ENCODE measurements at regions not wholly inside any gene's neighbourhood (a gene's known extent, or its start where the extent isn't known, plus 50 kb on each side); places are given as distances from the start of the nearest gene placed in this dataset.
A peak's percentile ranks its signal among the peaks of the same experiment; 100 is the strongest.
"Not testable (repeated sequence)": the region's sequence is repeated elsewhere in the genome, so short reads cannot be mapped to it uniquely, and the experiment has no call there.

- DNase-seq: no peak
Observed at GRCh38 chr1:79781261-79781660, 774.7 kb upstream of the ADGRL4 start.

DNA sequence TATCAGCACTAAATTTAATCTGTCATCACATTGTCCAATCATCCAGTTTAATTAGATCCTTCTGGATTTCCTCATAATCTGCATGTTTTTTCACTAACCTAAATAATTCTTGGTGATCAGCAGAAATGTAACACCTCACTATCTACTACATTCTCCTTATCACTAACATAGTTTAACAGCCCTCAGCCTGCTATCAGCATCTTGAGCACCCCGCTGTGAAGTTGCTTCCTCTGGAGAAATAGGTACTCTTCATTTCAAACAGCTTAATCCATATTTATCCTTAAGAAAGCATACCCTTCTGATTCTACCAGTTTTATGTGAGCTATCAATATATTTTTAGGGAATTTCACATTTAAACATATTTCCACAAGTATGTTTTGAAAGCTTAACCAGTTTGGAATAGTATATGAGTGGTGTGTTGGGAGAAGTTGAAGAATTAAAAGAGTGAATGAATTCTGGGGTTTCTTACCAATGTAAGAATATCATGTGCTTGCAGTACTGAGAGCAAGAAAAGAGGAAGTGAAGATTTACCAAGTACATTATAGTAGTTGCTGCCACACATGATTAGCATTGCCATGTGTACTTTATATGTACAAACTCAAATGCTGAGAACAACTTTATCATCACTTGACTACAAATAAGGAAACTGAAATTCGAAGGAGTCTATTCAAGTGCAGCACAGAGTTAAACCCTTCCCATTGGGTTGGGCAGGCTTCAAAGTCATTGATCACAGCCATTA, 771.1 kb upstream of the ADGRL4 start:
- DNase-seq: no peak

- DNase-seq: no peak
Observed at GRCh38 chr1:79775402-79775801, 768.9 kb upstream of the ADGRL4 start.

- no peak for DNase-seq
Observed at GRCh38 chr1:79773385-79773784, 766.9 kb upstream of the ADGRL4 start.

DNA sequence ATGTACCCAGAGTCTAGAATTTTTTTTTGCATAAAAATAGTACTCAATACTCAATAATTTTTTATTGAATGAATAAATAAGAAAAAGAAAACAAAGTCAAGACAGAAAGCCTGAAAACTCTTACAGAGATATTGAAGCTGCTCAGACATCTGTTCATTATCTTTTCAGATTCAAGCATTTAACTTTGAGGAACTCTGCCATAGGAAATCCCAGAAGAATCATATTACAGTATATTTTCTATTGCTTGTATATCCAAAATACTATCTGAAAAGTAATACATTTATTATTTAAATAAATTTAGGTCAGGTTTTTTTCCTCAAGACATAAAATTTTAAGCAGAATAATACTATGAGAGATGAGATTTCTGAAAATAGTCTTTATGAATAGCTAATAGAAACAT, 755.9 kb upstream of the ADGRL4 start:
- DNase-seq: no peak

DNA sequence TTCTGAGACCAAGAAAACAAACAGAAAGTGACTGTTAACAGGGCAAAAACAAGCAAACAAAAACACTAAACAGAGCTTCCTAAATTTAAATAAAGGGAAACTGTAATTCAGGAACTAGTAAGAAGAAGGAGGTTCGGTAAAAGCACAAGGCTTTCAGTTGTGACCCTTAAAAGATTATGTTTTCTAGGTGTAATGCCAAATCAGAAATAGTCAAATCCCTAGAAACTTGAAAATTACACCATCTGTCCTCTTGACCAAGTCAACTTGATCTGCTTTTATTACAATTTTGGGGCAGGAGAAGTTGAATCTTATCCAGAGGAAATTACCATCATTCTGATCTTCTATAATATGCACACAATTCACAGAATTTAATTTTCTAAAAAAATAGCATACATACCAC, 754.0 kb upstream of the ADGRL4 start:
- no peak for DNase-seq

DNA sequence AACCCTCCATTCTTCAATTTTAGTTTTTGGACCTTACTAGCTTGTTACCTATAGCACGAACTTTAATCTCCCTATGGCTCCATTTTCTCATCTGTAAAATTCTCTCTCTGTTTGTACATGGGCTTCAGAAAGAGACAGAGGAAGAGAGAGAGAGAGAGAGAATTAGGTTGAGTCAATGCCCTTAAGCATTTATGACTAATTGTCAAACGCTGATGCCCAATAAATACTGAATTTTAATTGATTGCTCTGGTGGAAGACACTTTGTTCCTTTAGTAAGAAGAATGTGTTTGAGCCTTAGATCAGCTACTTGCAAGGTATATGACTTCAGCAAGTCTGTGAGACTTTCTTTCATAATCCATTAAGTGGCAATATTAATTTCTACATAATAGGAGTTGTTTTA, 743.1 kb upstream of the ADGRL4 start:
- no peak for DNase-seq

- DNase-seq: no peak
Observed at GRCh38 chr1:79745929-79746328, 739.4 kb upstream of the ADGRL4 start.

GRCh38 chr1:79744746-79745145, 738.2 kb upstream of the ADGRL4 start:
- DNase-seq: no peak

DNA sequence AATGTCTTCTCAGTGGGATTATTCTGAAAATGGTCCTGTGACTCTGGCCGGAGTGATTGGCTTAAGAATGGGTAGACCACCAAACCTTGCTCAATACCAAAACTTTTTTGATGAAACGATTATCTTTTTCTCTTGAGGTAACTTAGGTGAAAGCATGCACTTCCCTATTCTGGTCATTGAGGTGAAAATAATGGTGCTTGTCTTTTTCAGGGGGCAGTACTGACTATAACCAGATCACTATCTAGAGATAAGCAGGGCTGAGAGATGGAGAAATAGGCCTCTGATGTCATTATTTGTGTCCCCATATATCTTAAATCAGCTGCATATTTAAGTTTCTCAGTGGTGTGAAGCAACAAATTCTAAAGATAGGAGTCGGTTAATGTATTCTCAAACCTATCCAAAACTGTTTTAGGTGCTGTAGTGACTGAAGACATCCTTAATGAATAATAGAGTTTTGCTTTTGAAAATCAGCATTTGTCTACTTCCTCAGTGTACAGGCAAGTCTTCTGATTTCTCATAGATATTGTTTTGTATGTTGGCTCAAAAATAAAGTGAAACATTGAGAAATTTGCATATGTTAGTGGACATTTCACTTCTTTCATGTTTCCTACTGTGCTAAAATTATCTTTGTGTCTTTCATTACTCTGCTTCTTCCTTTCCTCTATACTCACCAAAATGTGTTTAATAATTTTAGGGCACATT, 735.3 kb upstream of the ADGRL4 start:
- no peak for DNase-seq

GRCh38 chr1:79738101-79738500, 731.6 kb upstream of the ADGRL4 start:
- DNase-seq: no peak

DNA sequence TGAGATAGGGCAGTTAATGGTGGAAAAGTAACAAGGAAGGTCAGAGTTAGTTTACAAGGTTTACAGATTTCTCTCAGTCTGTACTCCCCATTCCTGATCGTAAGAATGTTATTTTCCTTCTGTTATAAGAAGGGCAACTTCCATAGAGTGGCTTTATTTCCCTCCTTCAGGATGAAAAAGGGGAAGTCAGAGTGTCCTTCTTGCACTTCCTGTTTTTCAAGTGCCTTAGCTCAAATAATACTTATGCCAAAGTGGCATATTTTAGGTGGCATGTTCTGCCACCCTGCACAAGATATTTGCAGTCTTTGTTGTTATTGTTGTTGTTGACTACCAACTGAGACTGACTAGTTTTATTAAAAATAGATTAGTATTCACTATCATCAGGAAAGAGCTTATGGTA, 730.7 kb upstream of the ADGRL4 start:
- DNase-seq: no peak

- DNase-seq: no peak
Observed at GRCh38 chr1:79732950-79733349, 726.4 kb upstream of the ADGRL4 start.

- DNase-seq: no peak
Observed at GRCh38 chr1:79726911-79727310, 720.4 kb upstream of the ADGRL4 start.

DNA sequence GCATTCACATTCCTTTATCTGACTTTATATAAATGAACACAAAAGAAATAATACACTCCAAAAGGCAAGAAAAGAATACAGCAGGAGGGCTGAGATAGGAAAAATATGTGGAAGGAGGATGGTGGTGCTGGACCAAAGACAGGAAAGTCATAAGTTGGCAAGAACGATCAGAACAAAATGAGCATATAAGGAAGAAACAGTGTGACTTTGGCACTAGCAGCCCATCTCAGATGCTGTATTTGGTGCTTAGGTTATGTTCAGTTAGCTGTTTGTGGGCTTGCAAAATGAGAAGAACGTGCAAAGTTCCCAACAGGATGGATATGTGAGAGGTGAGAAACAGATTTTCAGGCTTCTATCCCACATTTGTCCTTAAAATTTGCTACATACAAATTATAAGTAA, 719.8 kb upstream of the ADGRL4 start:
- DNase-seq: peak; percentile 40

GRCh38 chr1:79716447-79716846, 709.9 kb upstream of the ADGRL4 start:
- no peak for DNase-seq

DNA sequence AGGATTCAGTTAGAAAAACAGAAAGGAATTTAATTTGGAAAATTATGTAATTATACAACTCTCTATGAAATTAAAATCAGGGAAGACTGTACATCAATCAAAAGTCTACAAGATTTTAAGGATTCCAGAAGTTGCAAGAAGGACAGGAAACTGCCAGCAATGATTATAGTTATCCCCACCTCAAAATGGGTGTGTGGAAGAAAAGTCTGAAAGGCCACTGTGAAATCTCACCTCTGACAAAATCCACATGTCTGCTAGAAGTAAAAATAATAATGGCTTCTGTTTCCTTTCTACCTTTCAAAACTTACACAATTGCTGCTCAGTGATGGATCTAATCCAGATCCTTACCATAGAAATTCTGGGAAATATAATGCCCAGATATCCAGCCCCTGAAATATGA, 708.1 kb upstream of the ADGRL4 start:
- DNase-seq: no peak

- DNase-seq: no peak
Observed at GRCh38 chr1:79711001-79711431, 704.5 kb upstream of the ADGRL4 start.

DNA sequence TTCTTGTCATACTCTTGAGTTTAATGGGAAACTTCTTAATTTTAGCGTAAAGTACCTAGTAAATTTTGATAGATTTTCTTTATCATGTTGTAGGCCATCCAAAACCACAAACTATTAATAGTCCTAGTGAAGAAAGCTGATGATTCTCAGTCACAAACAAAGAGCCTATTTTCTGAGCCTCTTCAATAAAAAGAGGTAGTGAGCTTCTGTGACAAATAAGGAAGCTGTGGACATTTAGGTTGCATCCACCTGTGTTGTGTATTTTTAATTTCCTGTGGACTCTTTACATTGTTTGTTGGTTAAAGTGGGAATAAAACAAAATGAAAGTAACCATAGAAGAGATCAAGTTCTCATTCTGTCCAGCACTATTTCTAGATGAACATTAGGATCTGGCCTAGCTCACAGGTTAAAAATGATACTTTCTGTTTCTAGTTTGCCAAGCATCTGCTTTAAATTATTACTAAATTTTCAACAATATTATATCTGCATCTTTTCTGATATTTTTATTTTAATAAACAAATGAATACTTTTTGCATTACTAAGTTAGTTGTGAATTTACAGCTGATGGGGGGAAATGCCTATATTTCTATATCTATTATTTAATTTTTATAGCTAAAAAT, 702.2 kb upstream of the ADGRL4 start:
- DNase-seq: no peak

DNA sequence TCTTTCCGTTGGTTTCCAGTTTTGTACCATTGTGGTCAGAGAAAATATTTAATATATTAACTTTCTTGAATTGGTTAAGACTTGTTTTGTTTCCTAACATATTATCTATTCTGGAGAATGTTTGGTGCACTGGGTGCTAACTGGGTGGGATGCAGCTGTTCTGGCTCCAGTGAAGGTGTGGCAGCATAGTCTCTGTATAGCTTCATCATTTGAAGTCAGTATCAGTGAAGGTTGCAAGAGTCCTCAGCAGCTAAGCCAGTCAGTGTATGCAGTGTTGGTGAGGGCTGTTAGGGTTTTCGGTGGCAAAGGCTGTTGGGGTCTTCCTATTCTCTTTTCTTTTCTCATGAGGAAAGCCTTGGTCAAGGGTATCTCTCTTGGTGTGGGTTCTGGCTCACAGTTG, 698.7 kb upstream of the ADGRL4 start:
- no peak for DNase-seq

DNA sequence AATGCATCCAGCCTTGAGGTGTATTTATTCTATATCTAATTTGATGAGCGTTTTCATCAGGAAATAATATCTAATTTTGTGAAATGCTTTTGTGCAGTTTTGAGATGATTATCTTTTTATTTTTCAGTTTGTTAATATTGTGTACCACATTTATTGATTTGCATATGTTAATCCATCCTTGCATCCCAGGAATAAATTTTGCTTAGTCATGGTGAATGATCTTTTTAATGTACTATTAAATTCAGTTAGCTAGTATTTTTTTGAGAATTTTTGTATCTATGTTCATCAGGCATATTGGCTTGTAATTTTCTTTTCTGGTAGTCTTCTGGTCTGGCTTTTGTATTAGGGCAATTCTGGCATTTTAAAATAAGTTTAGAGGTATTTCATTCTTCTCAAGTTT, 697.5 kb upstream of the ADGRL4 start:
- no peak for DNase-seq

GRCh38 chr1:79702336-79702999, 695.9 kb upstream of the ADGRL4 start:
- DNase-seq: not testable (repeated sequence)

DNA sequence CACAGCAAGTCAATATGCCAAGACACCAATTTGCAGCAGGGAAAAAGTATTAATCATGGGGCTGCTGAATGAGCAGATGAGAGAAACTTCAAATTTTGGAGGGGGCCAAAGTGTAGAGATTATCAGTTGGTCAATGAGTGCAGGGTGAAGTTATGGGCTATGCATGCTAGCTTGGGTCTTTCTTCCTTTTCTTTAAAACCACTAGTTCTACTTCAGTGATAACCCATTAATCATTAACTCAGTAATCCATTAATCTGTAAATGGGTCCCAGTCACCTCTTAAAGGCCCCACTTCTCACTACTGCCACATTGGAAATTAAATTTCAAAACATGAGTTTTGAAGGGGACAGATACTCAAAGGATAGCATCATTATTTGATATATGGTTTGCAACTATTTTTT, 688.6 kb upstream of the ADGRL4 start:
- DNase-seq: no peak

DNA sequence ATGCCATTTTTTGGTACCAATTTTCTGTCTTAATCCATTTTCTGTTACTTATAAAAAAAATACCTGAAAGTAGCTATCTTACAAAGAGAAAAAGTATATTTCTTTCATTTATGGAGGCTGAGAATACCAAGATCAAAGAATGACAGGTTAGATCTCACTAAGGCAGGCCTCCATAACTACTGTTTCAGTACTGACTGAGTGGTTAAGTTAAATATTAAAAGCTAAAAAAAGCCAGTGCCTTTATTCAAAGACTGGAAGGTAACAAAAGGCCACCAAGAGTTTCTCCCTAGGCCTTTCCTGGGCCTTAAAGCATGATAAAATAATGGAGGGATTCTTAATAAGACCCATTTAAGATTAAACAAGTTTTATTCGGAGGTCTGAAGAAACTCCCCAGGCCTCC, 687.7 kb upstream of the ADGRL4 start:
- no peak for DNase-seq

All from right hindlimb (tissue), 1 donor.